ENCODE measurements at regions not wholly inside any gene's neighbourhood (a gene's known extent, or its start where the extent isn't known, plus 50 kb on each side); places are given as distances from the start of the nearest gene placed in this dataset.
"Not testable (repeated sequence)": the region's sequence is repeated elsewhere in the genome, so short reads cannot be mapped to it uniquely, and the experiment has no call there.

GRCh38 chr17:5962371-5962770 is 107.8 kb upstream of the WSCD1 start:
- peaks cover 2% of the 10 kb centered on the region for H3K27me3 ChIP-seq (ENCODE audit: control insufficient read depth, insufficient read depth, low read length)
- DNase-seq (ENCODE audit: low read depth in 4 of 6, low spot score in 6 of 6): peak in 1 of 6 donors; percentile 26
- H3K36me3 ChIP-seq (ENCODE audit: control insufficient read depth, insufficient read depth, low read length): no peaks in the 10 kb centered on the region
- H3K4me3 ChIP-seq (ENCODE audit: low read depth, low read length): no peak overlapping the region
- H3K27ac ChIP-seq (ENCODE audit: low read depth, low read length): no peak overlapping the region
- 81% methylated on average over 2 of the region's 4 CpGs for WGBS (ENCODE audit: insufficient coverage)
- no peaks in the 10 kb centered on the region for H3K4me1 ChIP-seq (ENCODE audit: control insufficient read depth, insufficient read depth, low read length)
- H3K9me3 ChIP-seq (ENCODE audit: control insufficient read depth, insufficient read depth, low read length): no peaks in the 10 kb centered on the region

DNA sequence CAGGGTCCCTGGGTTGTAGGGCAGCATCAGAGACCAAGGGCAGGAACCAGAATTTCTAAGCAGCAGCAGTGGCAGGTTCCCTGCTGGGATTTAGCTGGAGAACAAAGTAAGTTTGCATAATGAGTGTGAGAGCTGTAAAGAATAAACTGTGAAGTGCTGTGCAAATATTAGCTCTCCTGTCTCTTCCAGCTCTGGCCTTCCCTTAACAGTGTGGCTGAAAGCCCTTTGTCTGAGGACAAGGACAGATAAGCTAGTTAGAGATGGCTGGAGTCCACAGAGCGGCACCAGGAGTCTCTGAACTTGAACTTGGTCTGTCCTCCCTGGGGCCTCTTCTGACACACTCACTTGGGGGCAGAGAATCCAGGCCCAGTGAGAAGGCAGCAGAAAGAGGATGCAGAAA is 98.2 kb upstream of the WSCD1 start:
- Histone ChIP-seq H3K4me3 (ENCODE audit: low read depth, low read length) (no peak overlapping the region), H3K36me3 (ENCODE audit: control insufficient read depth, insufficient read depth, low read length) (no peaks in the 10 kb centered on the region), H3K4me1 (ENCODE audit: control insufficient read depth, insufficient read depth, low read length) (no peaks in the 10 kb centered on the region), H3K27ac (ENCODE audit: low read depth, low read length) (no peak overlapping the region), H3K9me3 (ENCODE audit: control insufficient read depth, insufficient read depth, low read length) (no peaks in the 10 kb centered on the region), H3K27me3 (ENCODE audit: control insufficient read depth, insufficient read depth, low read length) (no peaks in the 10 kb centered on the region)
- no peak for DNase-seq (ENCODE audit: low read depth in 4 of 6, low spot score in 6 of 6)
- 100% methylated on average over 1 of the region's 1 CpG for WGBS (ENCODE audit: insufficient coverage)

GRCh38 chr17:5973410-5973809 is 96.8 kb upstream of the WSCD1 start:
- no peak overlapping the region for H3K4me3 ChIP-seq (ENCODE audit: low read depth, low read length)

GRCh38 chr17:5975661-5976060 is 94.5 kb upstream of the WSCD1 start:
- DNase-seq (ENCODE audit: low read depth in 4 of 6, low spot score in 6 of 6): peak in 1 of 6 donors; percentile 69
- no peak overlapping the region for H3K4me3 ChIP-seq (ENCODE audit: low read depth, low read length)
- H3K27ac ChIP-seq (ENCODE audit: low read depth, low read length): no peak overlapping the region
- no peaks in the 10 kb centered on the region for H3K9me3 ChIP-seq (ENCODE audit: control insufficient read depth, insufficient read depth, low read length)
- WGBS (ENCODE audit: insufficient coverage): 53% methylated on average over 2 of the region's 3 CpGs
- no peaks in the 10 kb centered on the region for H3K36me3 ChIP-seq (ENCODE audit: control insufficient read depth, insufficient read depth, low read length)
- no peaks in the 10 kb centered on the region for H3K4me1 ChIP-seq (ENCODE audit: control insufficient read depth, insufficient read depth, low read length)
- no peaks in the 10 kb centered on the region for H3K27me3 ChIP-seq (ENCODE audit: control insufficient read depth, insufficient read depth, low read length)

More at GRCh38 chr17:5973410-5973809, 96.8 kb upstream of the WSCD1 start:
- Histone ChIP-seq H3K27me3 (ENCODE audit: control insufficient read depth, insufficient read depth, low read length) (no peaks in the 10 kb centered on the region), H3K9me3 (ENCODE audit: control insufficient read depth, insufficient read depth, low read length) (no peaks in the 10 kb centered on the region), H3K36me3 (ENCODE audit: control insufficient read depth, insufficient read depth, low read length) (no peaks in the 10 kb centered on the region), H3K4me1 (ENCODE audit: control insufficient read depth, insufficient read depth, low read length) (no peaks in the 10 kb centered on the region), H3K27ac (ENCODE audit: low read depth, low read length) (no peak overlapping the region)
- no peak for DNase-seq (ENCODE audit: low read depth in 4 of 6, low spot score in 6 of 6)
- 93% methylated on average over 1 of the region's 3 CpGs for WGBS (ENCODE audit: insufficient coverage)

GRCh38 chr17:5976251-5976650 is 93.9 kb upstream of the WSCD1 start:
- peak in 1 of 6 donors; percentile 66 for DNase-seq (ENCODE audit: low read depth in 4 of 6, low spot score in 6 of 6)

GRCh38 chr17:5978496-5978895 is 91.7 kb upstream of the WSCD1 start:
- Histone ChIP-seq H3K4me3 (ENCODE audit: low read depth, low read length) (no peak overlapping the region), H3K9me3 (ENCODE audit: control insufficient read depth, insufficient read depth, low read length) (no peaks in the 10 kb centered on the region), H3K36me3 (ENCODE audit: control insufficient read depth, insufficient read depth, low read length) (no peaks in the 10 kb centered on the region), H3K4me1 (ENCODE audit: control insufficient read depth, insufficient read depth, low read length) (no peaks in the 10 kb centered on the region), H3K27me3 (ENCODE audit: control insufficient read depth, insufficient read depth, low read length) (no peaks in the 10 kb centered on the region), H3K27ac (ENCODE audit: low read depth, low read length) (no peak overlapping the region)
- 83% methylated on average over 5 of the region's 7 CpGs for WGBS (ENCODE audit: insufficient coverage)
- no peak for DNase-seq (ENCODE audit: low read depth in 4 of 6, low spot score in 6 of 6)

More at GRCh38 chr17:5976251-5976650, 93.9 kb upstream of the WSCD1 start:
- H3K4me1 ChIP-seq (ENCODE audit: control insufficient read depth, insufficient read depth, low read length): no peaks in the 10 kb centered on the region
- no peaks in the 10 kb centered on the region for H3K27me3 ChIP-seq (ENCODE audit: control insufficient read depth, insufficient read depth, low read length)
- no peaks in the 10 kb centered on the region for H3K9me3 ChIP-seq (ENCODE audit: control insufficient read depth, insufficient read depth, low read length)
- no peak overlapping the region for H3K27ac ChIP-seq (ENCODE audit: low read depth, low read length)
- H3K36me3 ChIP-seq (ENCODE audit: control insufficient read depth, insufficient read depth, low read length): no peaks in the 10 kb centered on the region
- no peak overlapping the region for H3K4me3 ChIP-seq (ENCODE audit: low read depth, low read length)
- WGBS (ENCODE audit: insufficient coverage): 32% methylated on average over 6 of the region's 6 CpGs

GRCh38 chr17:5980941-5981340 is 89.2 kb upstream of the WSCD1 start:
- peak in 1 of 6 donors; percentile 67 for DNase-seq (ENCODE audit: low read depth in 4 of 6, low spot score in 6 of 6)
- H3K9me3 ChIP-seq (ENCODE audit: control insufficient read depth, insufficient read depth, low read length): no peaks in the 10 kb centered on the region
- no peak overlapping the region for H3K27ac ChIP-seq (ENCODE audit: low read depth, low read length)
- no peaks in the 10 kb centered on the region for H3K36me3 ChIP-seq (ENCODE audit: control insufficient read depth, insufficient read depth, low read length)
- no peaks in the 10 kb centered on the region for H3K4me1 ChIP-seq (ENCODE audit: control insufficient read depth, insufficient read depth, low read length)
- H3K4me3 ChIP-seq (ENCODE audit: low read depth, low read length): no peak overlapping the region
- no peaks in the 10 kb centered on the region for H3K27me3 ChIP-seq (ENCODE audit: control insufficient read depth, insufficient read depth, low read length)
- WGBS (ENCODE audit: insufficient coverage): 84% methylated on average over 4 of the region's 6 CpGs

GRCh38 chr17:5986644-5987043 is 83.5 kb upstream of the WSCD1 start:
- no peaks in the 10 kb centered on the region for H3K36me3 ChIP-seq (ENCODE audit: control insufficient read depth, insufficient read depth, low read length)
- H3K4me3 ChIP-seq (ENCODE audit: low read depth, low read length): no peak overlapping the region
- no peak for DNase-seq (ENCODE audit: low read depth in 4 of 6, low spot score in 6 of 6)
- peaks cover 1% of the 10 kb centered on the region for H3K9me3 ChIP-seq (ENCODE audit: control insufficient read depth, insufficient read depth, low read length)
- no peaks in the 10 kb centered on the region for H3K27me3 ChIP-seq (ENCODE audit: control insufficient read depth, insufficient read depth, low read length)
- no peaks in the 10 kb centered on the region for H3K4me1 ChIP-seq (ENCODE audit: control insufficient read depth, insufficient read depth, low read length)
- no CpG with 5 or more reads among the region's 2 CpGs for WGBS (ENCODE audit: insufficient coverage)
- no peak overlapping the region for H3K27ac ChIP-seq (ENCODE audit: low read depth, low read length)

GRCh38 chr17:6000426-6000825 is 69.8 kb upstream of the WSCD1 start:
- Histone ChIP-seq H3K4me1 (ENCODE audit: control insufficient read depth, insufficient read depth, low read length) (no peaks in the 10 kb centered on the region), H3K27me3 (ENCODE audit: control insufficient read depth, insufficient read depth, low read length) (no peaks in the 10 kb centered on the region), H3K36me3 (ENCODE audit: control insufficient read depth, insufficient read depth, low read length) (no peaks in the 10 kb centered on the region), H3K27ac (ENCODE audit: low read depth, low read length) (no peak overlapping the region), H3K4me3 (ENCODE audit: low read depth, low read length) (no peak overlapping the region), H3K9me3 (ENCODE audit: control insufficient read depth, insufficient read depth, low read length) (no peaks in the 10 kb centered on the region)
- no CpG with 5 or more reads among the region's 4 CpGs for WGBS (ENCODE audit: insufficient coverage)
- DNase-seq (ENCODE audit: low read depth in 4 of 6, low spot score in 6 of 6): no peak

DNA sequence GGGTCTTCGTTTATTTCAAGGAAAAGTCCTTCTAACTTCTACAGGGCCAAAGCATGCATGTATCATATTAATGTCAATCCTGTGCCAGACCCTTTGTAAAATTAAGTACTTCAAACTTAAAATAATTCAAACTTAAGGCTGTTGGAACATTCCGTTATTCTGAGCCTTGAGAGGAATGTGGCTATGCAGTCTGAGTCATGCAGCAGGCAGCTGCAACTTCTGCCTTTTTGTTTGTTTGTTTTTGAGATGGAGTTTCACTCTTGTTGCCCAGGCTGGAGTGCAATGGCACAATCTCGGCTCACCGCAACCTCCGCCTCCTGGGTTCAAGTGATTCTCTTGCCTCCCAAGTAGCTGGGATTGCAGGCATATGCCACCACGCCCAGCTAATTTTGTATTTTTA is 67.0 kb upstream of the WSCD1 start:
- not testable (repeated sequence) for H3K4me3 ChIP-seq (ENCODE audit: low read depth, low read length); H3K27me3 ChIP-seq (ENCODE audit: control insufficient read depth, insufficient read depth, low read length); H3K4me1 ChIP-seq (ENCODE audit: control insufficient read depth, insufficient read depth, low read length); H3K36me3 ChIP-seq (ENCODE audit: control insufficient read depth, insufficient read depth, low read length); H3K27ac ChIP-seq (ENCODE audit: low read depth, low read length); DNase-seq (ENCODE audit: low read depth in 4 of 6, low spot score in 6 of 6); H3K9me3 ChIP-seq (ENCODE audit: control insufficient read depth, insufficient read depth, low read length)
- no CpG with 5 or more reads among the region's 6 CpGs for WGBS (ENCODE audit: insufficient coverage)

Measured in spinal cord (tissue), 9 donors.